ENCODE measurements at regions not wholly inside any gene's neighbourhood (a gene's known extent, or its start where the extent isn't known, plus 50 kb on each side); places are given as distances from the start of the nearest gene placed in this dataset.

- no peak for TF ChIP-seq CTCF (IDR thresholded peaks at IDR 0.05; ENCODE audit: unreplicated experiment)
- Mint-ChIP-seq H3K4me3 (ENCODE audit: unreplicated experiment) (no peak overlapping the region), H3K27me3 (ENCODE audit: unreplicated experiment) (peaks cover 5% of the 10 kb centered on the region)
These were observed 506.8 kb downstream of the INSC start for GRCh38 chr11:15621565-15621964.

GRCh38 chr11:15622231-15622890 lies 507.6 kb downstream of the INSC start:
- no peaks in the 10 kb centered on the region for H3K9me3 Mint-ChIP-seq (ENCODE audit: unreplicated experiment)
- no peak for TF ChIP-seq CTCF (IDR thresholded peaks at IDR 0.05; ENCODE audit: unreplicated experiment)
- DNase-seq (ENCODE audit: low spot score): no peak
- H3K27ac Mint-ChIP-seq (ENCODE audit: unreplicated experiment): no peak overlapping the region
- H3K4me3 Mint-ChIP-seq (ENCODE audit: unreplicated experiment): no peak overlapping the region
- H3K27me3 Mint-ChIP-seq (ENCODE audit: unreplicated experiment): peaks cover 5% of the 10 kb centered on the region
- no peaks in the 10 kb centered on the region for H3K36me3 Mint-ChIP-seq (ENCODE audit: low read depth, unreplicated experiment)
- H3K4me1 Mint-ChIP-seq (ENCODE audit: unreplicated experiment): peaks cover 3% of the 10 kb centered on the region

More at GRCh38 chr11:15621565-15621964, 506.8 kb downstream of the INSC start:
- no peak for DNase-seq (ENCODE audit: low spot score)
- Mint-ChIP-seq H3K4me1 (ENCODE audit: unreplicated experiment) (peaks cover 3% of the 10 kb centered on the region), H3K9me3 (ENCODE audit: unreplicated experiment) (no peaks in the 10 kb centered on the region), H3K27ac (ENCODE audit: unreplicated experiment) (no peak overlapping the region), H3K36me3 (ENCODE audit: low read depth, unreplicated experiment) (no peaks in the 10 kb centered on the region)

GRCh38 chr11:15624701-15625100 lies 510.0 kb downstream of the INSC start:
- DNase-seq (ENCODE audit: low spot score): no peak
- Mint-ChIP-seq H3K9me3 (ENCODE audit: unreplicated experiment) (no peaks in the 10 kb centered on the region), H3K4me3 (ENCODE audit: unreplicated experiment) (no peak overlapping the region), H3K27me3 (ENCODE audit: unreplicated experiment) (peaks cover 5% of the 10 kb centered on the region), H3K27ac (ENCODE audit: unreplicated experiment) (no peak overlapping the region), H3K36me3 (ENCODE audit: low read depth, unreplicated experiment) (no peaks in the 10 kb centered on the region), H3K4me1 (ENCODE audit: unreplicated experiment) (peaks cover 3% of the 10 kb centered on the region)
- TF ChIP-seq CTCF (IDR thresholded peaks at IDR 0.05; ENCODE audit: unreplicated experiment): no peak

GRCh38 chr11:15625691-15626090 lies 511.0 kb downstream of the INSC start:
- no peak for DNase-seq (ENCODE audit: low spot score)
- Mint-ChIP-seq H3K4me3 (ENCODE audit: unreplicated experiment) (no peak overlapping the region), H3K9me3 (ENCODE audit: unreplicated experiment) (no peaks in the 10 kb centered on the region), H3K4me1 (ENCODE audit: unreplicated experiment) (peaks cover 3% of the 10 kb centered on the region), H3K27ac (ENCODE audit: unreplicated experiment) (no peak overlapping the region), H3K27me3 (ENCODE audit: unreplicated experiment) (peaks cover 5% of the 10 kb centered on the region), H3K36me3 (ENCODE audit: low read depth, unreplicated experiment) (no peaks in the 10 kb centered on the region)
- no peak for TF ChIP-seq CTCF (IDR thresholded peaks at IDR 0.05; ENCODE audit: unreplicated experiment)

GRCh38 chr11:15627560-15627959 lies 512.8 kb downstream of the INSC start:
- no peaks in the 10 kb centered on the region for H3K9me3 Mint-ChIP-seq (ENCODE audit: unreplicated experiment)
- no peak overlapping the region for H3K4me3 Mint-ChIP-seq (ENCODE audit: unreplicated experiment)
- H3K36me3 Mint-ChIP-seq (ENCODE audit: low read depth, unreplicated experiment): no peaks in the 10 kb centered on the region
- H3K27me3 Mint-ChIP-seq (ENCODE audit: unreplicated experiment): peaks cover 2% of the 10 kb centered on the region
- TF ChIP-seq CTCF (IDR thresholded peaks at IDR 0.05; ENCODE audit: unreplicated experiment): no peak
- H3K4me1 Mint-ChIP-seq (ENCODE audit: unreplicated experiment): no peaks in the 10 kb centered on the region
- DNase-seq (ENCODE audit: low spot score): no peak
- no peak overlapping the region for H3K27ac Mint-ChIP-seq (ENCODE audit: unreplicated experiment)
